ENCODE measurements at regions not wholly inside any gene's neighbourhood (a gene's known extent, or its start where the extent isn't known, plus 50 kb on each side); places are given as distances from the start of the nearest gene placed in this dataset.
"Not testable (repeated sequence)": the region's sequence is repeated elsewhere in the genome, so short reads cannot be mapped to it uniquely, and the experiment has no call there.

GRCh38 chr5:16987776-16988175 lies 51.7 kb upstream of the MYO10 start:
- DNase-seq = no peak

GRCh38 chr5:16990817-16991520 lies 54.9 kb upstream of the MYO10 start:
- DNase-seq = not testable (repeated sequence)

GRCh38 chr5:16992006-16992405 lies 55.9 kb upstream of the MYO10 start:
- no peak for DNase-seq

GRCh38 chr5:16992444-16992843 lies 56.4 kb upstream of the MYO10 start:
- DNase-seq = no peak

GRCh38 chr5:16994565-16994964 lies 58.5 kb upstream of the MYO10 start:
- DNase-seq = no peak

GRCh38 chr5:16995372-16995771 lies 59.3 kb upstream of the MYO10 start:
- no peak for DNase-seq

- DNase-seq = no peak
Observed at GRCh38 chr5:17000291-17000939, 64.3 kb upstream of the MYO10 start.

- no peak for DNase-seq
Observed at GRCh38 chr5:17001428-17001827, 65.3 kb upstream of the MYO10 start.

- DNase-seq = no peak
Observed at GRCh38 chr5:17004441-17005106, 68.5 kb upstream of the MYO10 start.

- DNase-seq = no peak
Observed at GRCh38 chr5:17005107-17005828, 69.2 kb upstream of the MYO10 start.

- no peak for DNase-seq
Observed at GRCh38 chr5:17012289-17012688, 76.2 kb upstream of the MYO10 start.

- DNase-seq = no peak
Observed at GRCh38 chr5:17014686-17015085, 78.6 kb upstream of the MYO10 start.

GRCh38 chr5:17018871-17019270 lies 82.8 kb upstream of the MYO10 start:
- DNase-seq = no peak

- DNase-seq = no peak
Observed at GRCh38 chr5:17019324-17019723, 83.2 kb upstream of the MYO10 start.

GRCh38 chr5:17020678-17021601 lies 84.9 kb upstream of the MYO10 start:
- no peak for DNase-seq

GRCh38 chr5:17021602-17021932 lies 85.5 kb upstream of the MYO10 start:
- DNase-seq = no peak

GRCh38 chr5:17022296-17022695 lies 86.2 kb upstream of the MYO10 start:
- no peak for DNase-seq

GRCh38 chr5:17024686-17025180 lies 88.6 kb upstream of the MYO10 start:
- DNase-seq = no peak

GRCh38 chr5:17031659-17032277 lies 95.7 kb upstream of the MYO10 start:
- DNase-seq = not testable (repeated sequence)

- DNase-seq = not testable (repeated sequence)
Observed at GRCh38 chr5:17032314-17032985, 96.4 kb upstream of the MYO10 start.

- not testable (repeated sequence) for DNase-seq
Observed at GRCh38 chr5:17034992-17035391, 98.9 kb upstream of the MYO10 start.
